ENCODE measurements at regions not wholly inside any gene's neighbourhood (a gene's known extent, or its start where the extent isn't known, plus 50 kb on each side); places are given as distances from the start of the nearest gene placed in this dataset.

GRCh38 chr7:155225095-155225494 is 72.6 kb upstream of the INSIG1 start:
- DNase-seq (ENCODE audit: low read depth): no peak
- no peak overlapping the region for H3K4me3 ChIP-seq (ENCODE audit: low read depth, low read length)
- TF ChIP-seq CTCF (conservative IDR thresholded peaks at IDR 0.05; ENCODE audit: low read depth, low read length): no peak

GRCh38 chr7:155225516-155225915 is 72.2 kb upstream of the INSIG1 start:
- no peak for TF ChIP-seq CTCF (conservative IDR thresholded peaks at IDR 0.05; ENCODE audit: low read depth, low read length)
- no peak for DNase-seq (ENCODE audit: low read depth)
- no peak overlapping the region for H3K4me3 ChIP-seq (ENCODE audit: low read depth, low read length)

- H3K4me3 ChIP-seq (ENCODE audit: low read depth, low read length): no peak overlapping the region
- no peak for DNase-seq (ENCODE audit: low read depth)
- no peak for TF ChIP-seq CTCF (conservative IDR thresholded peaks at IDR 0.05; ENCODE audit: low read depth, low read length)
Observed at GRCh38 chr7:155226261-155227003, 71.2 kb upstream of the INSIG1 start.

- DNase-seq (ENCODE audit: low read depth): no peak
- H3K4me3 ChIP-seq (ENCODE audit: low read depth, low read length): no peak overlapping the region
- no peak for TF ChIP-seq CTCF (conservative IDR thresholded peaks at IDR 0.05; ENCODE audit: low read depth, low read length)
Observed at GRCh38 chr7:155227004-155227787, 70.5 kb upstream of the INSIG1 start.

- no peak for TF ChIP-seq CTCF (conservative IDR thresholded peaks at IDR 0.05; ENCODE audit: low read depth, low read length)
- H3K4me3 ChIP-seq (ENCODE audit: low read depth, low read length): no peak overlapping the region
- no peak for DNase-seq (ENCODE audit: low read depth)
Observed at GRCh38 chr7:155227788-155228458, 69.8 kb upstream of the INSIG1 start.

GRCh38 chr7:155228459-155228845 is 69.2 kb upstream of the INSIG1 start:
- TF ChIP-seq CTCF (conservative IDR thresholded peaks at IDR 0.05; ENCODE audit: low read depth, low read length): no peak

More at GRCh38 chr7:155228459-155228845, 69.2 kb upstream of the INSIG1 start:
- no peak overlapping the region for H3K4me3 ChIP-seq (ENCODE audit: low read depth, low read length)
- DNase-seq (ENCODE audit: low read depth): no peak
